Limb (tissue), 2 donors: ENCODE measurements at regions not wholly inside any gene's neighbourhood (a gene's known extent, or its start where the extent isn't known, plus 50 kb on each side); places are given as distances from the start of the nearest gene placed in this dataset.
"Not testable (repeated sequence)": the region's sequence is repeated elsewhere in the genome, so short reads cannot be mapped to it uniquely, and the experiment has no call there.

Source experiments
- DNase-seq, 2 donors: peaks; one replicate each; pipeline ENCODE4 v3.0.0-alpha.2; 2016; ENCODE audit errors: extremely low spot score in 2 of 2

- no peak for DNase-seq
Measured at GRCh38 chr16:54734156-54734555, 196.5 kb upstream of the IRX5 start.

GRCh38 chr16:54727696-54728095, 203.0 kb upstream of the IRX5 start:
- not testable (repeated sequence) for DNase-seq

- no peak for DNase-seq
Measured at GRCh38 chr16:54724346-54724925, 206.2 kb upstream of the IRX5 start.

GRCh38 chr16:54722210-54722676, 208.4 kb upstream of the IRX5 start:
- DNase-seq, result no peak

GRCh38 chr16:54720259-54720658, 210.4 kb upstream of the IRX5 start:
- no peak for DNase-seq

GRCh38 chr16:54719624-54720023, 211.0 kb upstream of the IRX5 start:
- DNase-seq, result no peak

GRCh38 chr16:54718376-54718775, 212.3 kb upstream of the IRX5 start:
- no peak for DNase-seq

- no peak for DNase-seq
Measured at GRCh38 chr16:54715011-54715410, 215.7 kb upstream of the IRX5 start.

GRCh38 chr16:54712866-54713265, 217.8 kb upstream of the IRX5 start:
- no peak for DNase-seq

GRCh38 chr16:54707813-54708212, 222.9 kb upstream of the IRX5 start:
- no peak for DNase-seq

- no peak for DNase-seq
Measured at GRCh38 chr16:54706406-54706805, 224.3 kb upstream of the IRX5 start.

- DNase-seq, result no peak
Measured at GRCh38 chr16:54703339-54703738, 227.3 kb upstream of the IRX5 start.

- DNase-seq, result no peak
Measured at GRCh38 chr16:54699656-54700055, 231.0 kb upstream of the IRX5 start.

GRCh38 chr16:54697677-54698076, 233.0 kb upstream of the IRX5 start:
- DNase-seq, result no peak

GRCh38 chr16:54696970-54697369, 233.7 kb upstream of the IRX5 start:
- DNase-seq, result no peak

- DNase-seq, result no peak
Measured at GRCh38 chr16:54696522-54696921, 234.1 kb upstream of the IRX5 start.

GRCh38 chr16:54694651-54695050, 236.0 kb upstream of the IRX5 start:
- DNase-seq, result no peak

- DNase-seq, result no peak
Measured at GRCh38 chr16:54693864-54694263, 236.8 kb upstream of the IRX5 start.

- no peak for DNase-seq
Measured at GRCh38 chr16:54690710-54691109, 240.0 kb upstream of the IRX5 start.

GRCh38 chr16:54690306-54690705, 240.4 kb upstream of the IRX5 start:
- no peak for DNase-seq

GRCh38 chr16:54689072-54689865, 241.4 kb upstream of the IRX5 start:
- no peak for DNase-seq

- no peak for DNase-seq
Measured at GRCh38 chr16:54688339-54688738, 242.3 kb upstream of the IRX5 start.
